Nephron (organoid): ENCODE measurements at regions not wholly inside any gene's neighbourhood (a gene's known extent, or its start where the extent isn't known, plus 50 kb on each side); places are given as distances from the start of the nearest gene placed in this dataset.

Experiments
- H3K27ac Mint-ChIP-seq, 3 experiments: 2 replicates each; pipeline ENCODE4 v1.8.0; 2020; ENCODE audit warnings: mixed read lengths in 3 of 3, mild to moderate bottlenecking in 2 of 3, moderate library complexity in 1 of 3
- H3K27me3 Mint-ChIP-seq: 2 replicates; pipeline ENCODE4 v1.8.0; 2021; ENCODE audit warnings: low read depth, mild to moderate bottlenecking, moderate library complexity, mixed read lengths
- H3K36me3 Mint-ChIP-seq: 2 replicates; pipeline ENCODE4 v1.8.0; 2020; ENCODE audit warnings: low read depth, mixed read lengths
- H3K4me1 Mint-ChIP-seq: 2 replicates; pipeline ENCODE4 v1.8.0; 2020; ENCODE audit warnings: mixed read lengths
- H3K4me3 Mint-ChIP-seq, 3 experiments: 2 replicates each; pipeline ENCODE4 v1.8.0; 2020; ENCODE audit warnings: mild to moderate bottlenecking in 3 of 3, mixed read lengths in 3 of 3, moderate library complexity in 2 of 3
- H3K9me3 Mint-ChIP-seq: 2 replicates; pipeline ENCODE4 v1.8.0; 2020; ENCODE audit warnings: mixed read lengths
- CTCF ChIP-seq, 3 experiments: fragments of 200-600 bp; sonication (generic); IDR thresholded peaks; one replicate each; pipeline ENCODE4 v1.5.0; 2021; ENCODE audit warnings: antibody characterized with exemption in 3 of 3; ENCODE audit not compliant: unreplicated experiment in 3 of 3

DNA sequence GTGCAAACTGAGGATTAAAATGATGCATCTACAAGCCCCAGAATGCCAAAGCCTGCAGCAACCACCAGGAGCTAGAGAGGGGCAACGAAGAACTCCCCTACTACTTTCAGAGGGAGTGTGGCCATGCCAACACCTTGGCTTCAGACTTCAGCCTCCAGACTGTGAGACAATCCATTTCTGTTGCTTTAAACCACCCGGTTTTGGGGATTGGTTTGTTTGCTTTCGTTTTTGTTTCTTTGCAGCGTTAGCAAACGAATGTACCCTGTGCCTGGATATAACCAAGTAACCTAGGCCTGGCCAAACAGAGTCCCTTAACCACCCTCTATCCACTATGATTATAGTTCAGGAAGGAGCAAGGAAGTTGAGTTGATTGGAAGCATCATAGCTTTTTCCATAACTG, 171.2 kb upstream of the NCK2 start:
- no peaks in the 10 kb centered on the region for H3K36me3 Mint-ChIP-seq
- TF ChIP-seq CTCF (IDR thresholded peaks at IDR 0.05; ENCODE audit: unreplicated experiment in 3 of 3), result no peak
- no peak overlapping the region for H3K4me3 Mint-ChIP-seq
- H3K27ac Mint-ChIP-seq, result no peak overlapping the region
- peaks cover 16% of the 10 kb centered on the region for H3K4me1 Mint-ChIP-seq
- H3K9me3 Mint-ChIP-seq, result no peaks in the 10 kb centered on the region
- H3K27me3 Mint-ChIP-seq, result peaks cover 28% of the 10 kb centered on the region

GRCh38 chr2:105571445-105571987, 172.7 kb upstream of the FHL2 start:
- TF ChIP-seq CTCF (IDR thresholded peaks at IDR 0.05; ENCODE audit: unreplicated experiment in 3 of 3), result no peak
- H3K27me3 Mint-ChIP-seq, result peaks cover 42% of the 10 kb centered on the region

DNA sequence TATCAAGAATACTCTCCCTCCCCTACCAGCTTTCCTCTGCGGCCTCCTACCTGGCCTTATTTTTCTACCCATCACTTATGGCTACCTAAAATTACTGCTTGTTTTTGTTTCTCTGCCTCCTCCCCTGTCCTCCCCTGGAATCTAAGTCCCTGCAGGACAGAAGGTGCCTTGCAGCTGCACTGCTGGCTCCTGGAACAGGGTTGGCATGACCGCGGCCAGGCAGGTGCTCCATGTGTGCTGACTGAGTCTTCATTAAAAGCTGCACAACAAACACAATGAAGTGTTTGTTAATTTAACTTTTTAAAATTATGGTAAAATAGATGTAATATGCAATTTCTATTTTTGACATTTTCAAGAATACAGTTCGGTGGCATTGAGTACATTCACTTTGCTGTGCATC, 171.9 kb upstream of the FHL2 start:
- Mint-ChIP-seq H3K27ac (no peak overlapping the region), H3K4me1 (peaks cover 8% of the 10 kb centered on the region), H3K27me3 (peaks cover 43% of the 10 kb centered on the region), H3K36me3 (no peaks in the 10 kb centered on the region), H3K4me3 (no peak overlapping the region), H3K9me3 (no peaks in the 10 kb centered on the region)
- TF ChIP-seq CTCF (IDR thresholded peaks at IDR 0.05; ENCODE audit: unreplicated experiment in 3 of 3), result no peak

More at GRCh38 chr2:105571445-105571987, 172.7 kb upstream of the FHL2 start:
- H3K36me3 Mint-ChIP-seq, result no peaks in the 10 kb centered on the region
- no peak overlapping the region for H3K27ac Mint-ChIP-seq
- no peak overlapping the region for H3K4me3 Mint-ChIP-seq
- H3K9me3 Mint-ChIP-seq, result no peaks in the 10 kb centered on the region
- peaks cover 13% of the 10 kb centered on the region for H3K4me1 Mint-ChIP-seq

GRCh38 chr2:105570326-105570725, 171.5 kb upstream of the FHL2 start:
- Mint-ChIP-seq H3K27ac (no peak overlapping the region), H3K4me1 (peaks cover 4% of the 10 kb centered on the region), H3K27me3 (peaks cover 38% of the 10 kb centered on the region), H3K36me3 (no peaks in the 10 kb centered on the region), H3K4me3 (no peak overlapping the region), H3K9me3 (no peaks in the 10 kb centered on the region)
- TF ChIP-seq CTCF (IDR thresholded peaks at IDR 0.05; ENCODE audit: unreplicated experiment in 3 of 3), result no peak

GRCh38 chr2:105569606-105570005, 170.8 kb upstream of the FHL2 start:
- Mint-ChIP-seq H3K9me3 (no peaks in the 10 kb centered on the region), H3K36me3 (no peaks in the 10 kb centered on the region)

More at GRCh38 chr2:105569606-105570005, 170.8 kb upstream of the FHL2 start:
- no peak for TF ChIP-seq CTCF (IDR thresholded peaks at IDR 0.05; ENCODE audit: unreplicated experiment in 3 of 3)
- Mint-ChIP-seq H3K4me3 (no peak overlapping the region), H3K4me1 (no peaks in the 10 kb centered on the region), H3K27me3 (peaks cover 33% of the 10 kb centered on the region), H3K27ac (no peak overlapping the region)
